Stimulated activated naive CD8-positive, alpha-beta T cell treated with anti-CD3 and anti-CD28 coated beads, Interleukin-15, amount 100 ng/mL, for 72 hours (primary cell): ENCODE measurements at regions not wholly inside any gene's neighbourhood (a gene's known extent, or its start where the extent isn't known, plus 50 kb on each side); places are given as distances from the start of the nearest gene placed in this dataset.

Source experiments
- ATAC-seq: fragments of 150-1000 bp; cut with Tn5 transposase; 2 replicates; pipeline ENCODE4 v1.10.0; 2021; ENCODE audit warnings: mild to moderate bottlenecking, moderate library complexity
- DNase-seq, 2 donors: peaks; one replicate each; pipeline ENCODE4 v3.0.0; 2021 to 2022
- H3K27ac Mint-ChIP-seq, 2 donors: one replicate each; pipeline ENCODE4 v1.8.0; 2022; ENCODE audit warnings: mild to moderate bottlenecking in 2 of 2, mixed read lengths in 2 of 2, moderate library complexity in 2 of 2
- H3K27me3 Mint-ChIP-seq: one replicate; pipeline ENCODE4 v1.8.0; 2022; ENCODE audit warnings: mixed read lengths
- H3K4me1 Mint-ChIP-seq: one replicate; pipeline ENCODE4 v1.8.0; 2022; ENCODE audit warnings: mild to moderate bottlenecking, mixed read lengths
- H3K4me3 Mint-ChIP-seq, 2 donors: one replicate each; pipeline ENCODE4 v1.8.0; 2022; ENCODE audit warnings: mild to moderate bottlenecking in 2 of 2, mixed read lengths in 2 of 2, moderate library complexity in 1 of 2
- H3K9me3 Mint-ChIP-seq, 2 donors: one replicate each; pipeline ENCODE4 v1.8.0; 2022; ENCODE audit warnings: mixed read lengths in 2 of 2

DNA sequence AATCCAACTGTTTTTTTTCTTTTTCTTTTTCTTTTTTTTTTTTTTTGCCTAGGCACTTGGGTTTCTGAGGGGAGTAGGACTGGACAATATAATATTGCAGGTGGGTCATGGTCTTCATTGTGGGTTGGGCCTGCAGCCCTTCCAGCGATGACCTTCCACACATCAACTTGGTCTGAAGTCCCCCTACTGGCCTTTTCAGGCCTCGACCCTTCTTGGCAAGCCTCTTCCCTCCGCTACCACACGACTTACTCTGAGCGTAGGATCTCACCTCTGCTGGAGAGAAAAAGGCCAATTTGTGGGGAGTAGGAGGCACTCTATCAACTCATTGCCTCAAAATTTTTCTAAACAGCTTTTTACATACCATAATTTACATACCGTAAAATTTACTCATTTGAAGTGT lies 51.1 kb upstream of the GRIK3 start:
- Mint-ChIP-seq H3K4me1 (no peaks in the 10 kb centered on the region), H3K9me3 (no peaks in the 10 kb centered on the region), H3K27me3 (peaks cover 10% of the 10 kb centered on the region), H3K4me3 (no peak overlapping the region), H3K27ac (no peak overlapping the region)
- no peak for DNase-seq
- no peak for ATAC-seq

- no peak overlapping the region for H3K27ac Mint-ChIP-seq
- H3K4me1 Mint-ChIP-seq, result no peaks in the 10 kb centered on the region
- H3K9me3 Mint-ChIP-seq, result no peaks in the 10 kb centered on the region
These were observed 55.4 kb upstream of the GRIK3 start for GRCh38 chr1:37089750-37090149.

DNA sequence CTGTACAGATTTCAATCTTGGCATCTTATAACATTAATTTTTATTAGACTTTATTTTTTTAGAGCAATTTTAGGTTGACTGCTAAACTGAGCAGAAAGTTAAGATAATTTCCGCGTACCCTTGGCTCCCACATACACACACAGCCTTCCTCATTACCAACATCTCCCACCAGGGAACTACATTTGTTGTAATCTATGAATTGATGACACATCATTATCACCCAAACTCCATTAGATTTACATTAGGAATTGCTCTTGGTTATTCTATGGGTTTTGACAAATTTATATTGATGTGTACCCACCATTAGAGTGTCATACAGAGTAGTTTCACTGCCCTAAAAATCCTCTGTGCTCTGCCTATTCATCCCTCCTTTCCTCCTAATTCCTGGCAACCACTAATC lies 56.4 kb upstream of the GRIK3 start:
- no peak overlapping the region for H3K4me3 Mint-ChIP-seq

More at GRCh38 chr1:37089750-37090149, 55.4 kb upstream of the GRIK3 start:
- Mint-ChIP-seq H3K27me3 (peaks cover 17% of the 10 kb centered on the region), H3K4me3 (no peak overlapping the region)
- no peak for ATAC-seq
- no peak for DNase-seq

DNA sequence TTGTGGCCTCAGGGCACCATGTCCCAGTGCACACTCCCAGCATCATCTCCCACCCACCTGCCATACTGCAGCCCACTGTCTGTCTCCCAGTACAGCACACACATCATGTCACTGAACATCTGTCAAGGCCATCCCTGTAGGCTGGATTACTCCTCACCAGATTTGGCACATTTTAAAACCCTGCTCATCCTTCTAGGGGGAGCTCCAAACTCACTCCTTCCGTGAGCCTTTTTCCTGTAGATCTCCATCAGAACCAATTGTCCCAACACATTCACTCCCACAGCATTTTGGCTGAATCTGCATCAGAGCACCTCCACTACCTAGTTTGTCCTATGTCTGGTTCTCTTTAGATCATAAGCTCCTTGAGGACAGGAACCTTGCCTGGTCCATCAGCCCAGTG lies 58.6 kb upstream of the GRIK3 start:
- no peaks in the 10 kb centered on the region for H3K4me1 Mint-ChIP-seq
- H3K27ac Mint-ChIP-seq, result no peak overlapping the region
- no peak for ATAC-seq
- no peak overlapping the region for H3K4me3 Mint-ChIP-seq
- H3K9me3 Mint-ChIP-seq, result no peaks in the 10 kb centered on the region
- DNase-seq, result no peak
- H3K27me3 Mint-ChIP-seq, result peaks cover 39% of the 10 kb centered on the region

More for the DNA sequence above, 56.4 kb upstream of the GRIK3 start:
- DNase-seq (no peak), ATAC-seq (no peak)
- H3K27ac Mint-ChIP-seq, result peak overlapping the region in 1 of 2 donors; percentile 13
- peaks cover 26% of the 10 kb centered on the region for H3K27me3 Mint-ChIP-seq
- H3K4me1 Mint-ChIP-seq, result no peaks in the 10 kb centered on the region
- H3K9me3 Mint-ChIP-seq, result no peaks in the 10 kb centered on the region

DNA sequence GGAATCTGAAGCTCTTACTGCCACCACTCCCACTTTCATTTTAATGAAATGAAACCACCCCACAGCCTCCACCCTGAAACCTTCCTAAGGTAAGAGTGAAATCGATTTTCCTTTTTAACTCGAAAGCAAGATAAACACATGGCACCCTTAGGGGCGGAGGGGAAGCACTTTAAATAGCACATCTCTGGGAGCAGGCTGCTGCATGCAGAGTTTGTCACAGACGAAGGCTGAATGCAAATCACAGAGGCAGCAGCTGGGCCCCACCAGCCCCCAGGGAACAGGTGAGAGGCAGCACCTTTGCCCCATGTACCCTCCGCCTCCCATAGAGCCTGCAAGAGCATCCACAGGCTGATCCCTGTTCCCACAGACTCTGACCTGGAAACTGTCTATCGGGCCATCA lies 60.0 kb upstream of the GRIK3 start:
- no peaks in the 10 kb centered on the region for H3K9me3 Mint-ChIP-seq
- peaks cover 39% of the 10 kb centered on the region for H3K27me3 Mint-ChIP-seq
- no peak overlapping the region for H3K27ac Mint-ChIP-seq
- H3K4me3 Mint-ChIP-seq, result no peak overlapping the region
- DNase-seq (no peak), ATAC-seq (no peak)
- H3K4me1 Mint-ChIP-seq, result no peaks in the 10 kb centered on the region

GRCh38 chr1:37096523-37096922 lies 62.2 kb upstream of the GRIK3 start:
- peaks cover 39% of the 10 kb centered on the region for H3K27me3 Mint-ChIP-seq
- DNase-seq, result no peak

GRCh38 chr1:37097731-37098130 lies 63.4 kb upstream of the GRIK3 start:
- Mint-ChIP-seq H3K4me1 (no peaks in the 10 kb centered on the region), H3K27ac (no peak overlapping the region), H3K9me3 (no peaks in the 10 kb centered on the region), H3K4me3 (no peak overlapping the region), H3K27me3 (peaks cover 28% of the 10 kb centered on the region)
- no peak for DNase-seq
- ATAC-seq, result no peak

More at GRCh38 chr1:37096523-37096922, 62.2 kb upstream of the GRIK3 start:
- Mint-ChIP-seq H3K9me3 (no peaks in the 10 kb centered on the region), H3K4me3 (no peak overlapping the region), H3K27ac (peak overlapping the region; percentile 67 to 70), H3K4me1 (no peaks in the 10 kb centered on the region)
- no peak for ATAC-seq

DNA sequence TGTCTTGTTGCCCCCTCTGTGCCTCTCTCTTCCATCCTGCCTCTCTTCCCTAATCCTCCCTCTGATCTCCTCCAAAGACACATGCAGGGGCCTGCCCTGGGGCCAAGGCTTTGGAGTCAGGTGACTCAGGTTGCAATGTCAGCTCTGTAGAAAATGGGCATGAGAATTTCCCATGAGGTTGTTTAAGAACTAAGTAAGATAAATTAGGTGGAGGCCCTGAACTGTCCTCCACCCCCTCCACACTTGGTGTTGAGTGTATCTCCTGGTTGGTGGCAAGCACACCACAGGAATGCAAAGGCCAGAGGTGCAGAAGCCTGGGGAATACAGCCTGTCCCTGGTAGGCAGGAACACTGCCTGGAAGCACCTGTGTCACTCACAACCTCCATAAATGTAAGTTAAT lies 63.9 kb upstream of the GRIK3 start:
- no peaks in the 10 kb centered on the region for H3K9me3 Mint-ChIP-seq
- peaks cover 23% of the 10 kb centered on the region for H3K27me3 Mint-ChIP-seq

GRCh38 chr1:37100310-37100709 lies 66.0 kb upstream of the GRIK3 start:
- peaks cover 17% of the 10 kb centered on the region for H3K27me3 Mint-ChIP-seq
- no peak overlapping the region for H3K27ac Mint-ChIP-seq
- H3K4me3 Mint-ChIP-seq, result no peak overlapping the region
- DNase-seq (no peak), ATAC-seq (no peak)
- no peaks in the 10 kb centered on the region for H3K9me3 Mint-ChIP-seq
- H3K4me1 Mint-ChIP-seq, result no peaks in the 10 kb centered on the region

More for the DNA sequence above, 63.9 kb upstream of the GRIK3 start:
- DNase-seq, result no peak
- no peak overlapping the region for H3K27ac Mint-ChIP-seq
- no peaks in the 10 kb centered on the region for H3K4me1 Mint-ChIP-seq
- ATAC-seq, result no peak
- H3K4me3 Mint-ChIP-seq, result no peak overlapping the region

DNA sequence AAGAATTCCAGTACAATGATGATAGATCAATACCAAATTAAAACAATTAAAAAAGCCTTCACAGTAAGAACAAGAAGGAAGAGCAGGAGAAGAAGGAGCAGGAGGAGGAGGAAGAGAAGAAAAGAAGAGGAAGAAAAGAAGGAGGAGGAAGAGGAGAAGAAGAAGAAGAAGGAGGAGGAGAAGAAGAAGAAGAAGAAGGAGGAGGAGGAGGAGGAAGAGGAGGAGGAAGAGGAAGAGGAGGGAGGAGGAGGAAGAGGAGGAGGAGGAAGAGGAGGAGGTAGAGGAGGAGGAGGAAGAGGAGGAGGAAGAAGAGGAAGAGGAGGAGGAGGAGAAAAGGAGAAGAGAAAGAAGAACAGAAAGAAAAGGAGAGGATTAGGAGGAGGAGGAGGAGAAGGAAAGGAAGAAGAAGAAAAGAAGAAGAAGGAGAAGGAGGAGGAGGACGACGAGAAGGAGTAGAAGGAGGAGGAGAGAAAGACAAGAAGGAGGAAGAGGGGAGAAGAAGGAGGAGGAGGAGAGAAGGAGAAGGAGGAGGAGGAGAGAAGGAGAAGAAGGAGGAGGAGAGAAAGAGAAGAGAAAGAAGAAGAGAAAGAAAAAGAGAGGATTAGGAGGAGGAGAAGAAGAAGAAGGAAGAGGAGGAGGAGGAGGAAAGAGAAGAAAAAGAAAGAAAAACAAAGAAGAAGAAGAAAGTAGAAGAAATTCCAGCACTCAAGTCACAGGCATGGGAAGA lies 68.5 kb upstream of the GRIK3 start:
- Mint-ChIP-seq H3K4me1 (no peaks in the 10 kb centered on the region), H3K4me3 (no peak overlapping the region), H3K27ac (peak overlapping the region in 1 of 2 donors; percentile 0), H3K27me3 (peaks cover 7% of the 10 kb centered on the region), H3K9me3 (no peaks in the 10 kb centered on the region)
- DNase-seq (no peak), ATAC-seq (no peak)

DNA sequence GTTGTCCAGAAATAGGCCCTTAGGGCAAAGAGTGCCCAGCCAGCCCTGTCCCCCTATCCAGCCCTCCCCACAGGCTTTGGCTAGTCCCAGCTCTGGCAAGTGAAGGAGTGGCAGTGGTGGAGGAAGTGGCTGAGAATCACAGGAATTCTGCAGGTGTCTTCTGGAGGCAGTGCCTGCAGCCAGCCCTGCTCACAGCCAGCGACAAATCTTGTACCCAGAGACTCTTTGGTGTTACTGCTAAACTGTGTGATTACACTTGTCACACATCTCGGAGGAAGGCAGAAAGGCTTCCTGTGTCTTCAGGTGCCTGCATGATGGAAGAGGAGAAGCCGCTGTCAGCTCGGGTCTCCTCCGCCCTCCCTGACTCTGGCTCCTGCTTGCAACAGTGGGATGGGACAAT lies 71.6 kb upstream of the GRIK3 start:
- no peaks in the 10 kb centered on the region for H3K4me1 Mint-ChIP-seq
- no peak overlapping the region for H3K27ac Mint-ChIP-seq
- H3K4me3 Mint-ChIP-seq, result no peak overlapping the region
- no peaks in the 10 kb centered on the region for H3K9me3 Mint-ChIP-seq
- peaks cover 12% of the 10 kb centered on the region for H3K27me3 Mint-ChIP-seq
- no peak for ATAC-seq
- no peak for DNase-seq

DNA sequence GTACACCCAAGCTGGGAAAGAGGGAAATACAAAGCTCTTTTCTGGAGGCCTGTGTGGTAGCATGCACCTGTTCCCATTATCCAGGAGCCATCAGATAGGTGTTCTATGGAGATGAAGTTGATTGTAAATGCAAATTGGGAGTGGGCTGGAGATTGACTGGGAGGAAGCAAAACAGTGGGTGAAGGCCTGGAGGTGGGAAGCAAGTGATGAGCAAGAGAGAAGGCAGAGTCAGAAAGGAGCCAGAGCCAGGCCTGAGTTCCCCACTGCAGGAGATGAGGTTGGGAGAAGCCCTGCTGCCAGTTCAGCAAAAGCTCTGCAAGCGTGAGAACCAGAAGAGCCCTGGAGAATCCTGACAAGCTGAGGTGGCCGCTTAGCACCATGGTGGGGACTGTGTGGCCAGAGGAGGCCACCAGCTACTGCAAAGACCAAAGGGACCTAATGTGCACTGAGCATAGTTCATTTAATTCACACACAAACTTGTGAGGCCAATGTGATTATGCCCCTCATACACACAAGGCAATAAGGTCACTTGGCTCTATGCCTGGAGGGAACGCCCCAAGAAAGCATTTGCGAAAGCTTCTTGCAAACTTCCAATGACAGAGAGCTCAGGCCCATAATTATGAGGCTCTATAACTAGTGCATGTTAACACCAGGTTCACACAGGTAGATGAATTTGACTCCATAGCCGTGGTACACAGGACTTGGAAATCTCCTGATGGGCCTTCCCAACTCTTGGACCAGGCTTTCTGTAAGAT lies 73.0 kb upstream of the GRIK3 start:
- H3K27ac Mint-ChIP-seq, result peak overlapping the region in 1 of 2 donors; percentile 8
- H3K27me3 Mint-ChIP-seq, result peaks cover 15% of the 10 kb centered on the region
- ATAC-seq, result no peak

DNA sequence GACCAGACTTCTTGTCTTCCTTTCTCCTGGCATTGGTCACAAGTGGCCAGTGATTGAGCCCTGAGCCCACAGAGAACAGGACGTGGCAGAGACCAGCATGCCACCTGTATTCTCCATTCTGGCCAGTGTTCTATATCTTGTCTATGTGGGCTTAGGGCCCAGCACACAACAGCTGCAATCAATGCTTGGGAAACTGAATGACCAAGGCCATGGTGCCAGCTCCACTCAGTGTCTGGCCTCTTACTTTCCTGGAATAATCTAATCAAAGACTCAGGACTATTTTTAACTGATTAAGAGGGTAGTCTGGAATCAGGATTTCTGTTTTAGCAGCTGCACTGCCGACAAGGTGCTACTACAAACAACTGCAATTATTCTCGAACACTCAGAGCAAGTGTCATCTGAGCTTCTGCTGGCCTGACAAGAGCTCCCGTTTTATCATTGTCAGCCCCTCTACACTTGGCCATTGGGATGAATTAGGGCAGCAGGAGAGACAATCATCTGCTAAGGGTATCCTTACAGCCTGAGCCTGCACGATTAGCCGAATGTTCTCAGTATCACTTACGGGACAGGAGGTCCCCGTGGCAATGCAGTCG lies 74.4 kb upstream of the GRIK3 start:
- Mint-ChIP-seq H3K27ac (no peak overlapping the region), H3K9me3 (no peaks in the 10 kb centered on the region), H3K4me1 (no peaks in the 10 kb centered on the region), H3K27me3 (peaks cover 15% of the 10 kb centered on the region), H3K4me3 (no peak overlapping the region)
- ATAC-seq (no peak), DNase-seq (no peak)

More for the DNA sequence above, 73.0 kb upstream of the GRIK3 start:
- Mint-ChIP-seq H3K4me3 (no peak overlapping the region), H3K9me3 (no peaks in the 10 kb centered on the region), H3K4me1 (no peaks in the 10 kb centered on the region)
- DNase-seq, result no peak

GRCh38 chr1:37112430-37112829 lies 78.1 kb upstream of the GRIK3 start:
- DNase-seq, result no peak
- Mint-ChIP-seq H3K4me1 (no peaks in the 10 kb centered on the region), H3K27ac (peak overlapping the region; percentile 28 to 54), H3K9me3 (no peaks in the 10 kb centered on the region), H3K4me3 (no peak overlapping the region), H3K27me3 (peaks cover 29% of the 10 kb centered on the region)
- no peak for ATAC-seq

DNA sequence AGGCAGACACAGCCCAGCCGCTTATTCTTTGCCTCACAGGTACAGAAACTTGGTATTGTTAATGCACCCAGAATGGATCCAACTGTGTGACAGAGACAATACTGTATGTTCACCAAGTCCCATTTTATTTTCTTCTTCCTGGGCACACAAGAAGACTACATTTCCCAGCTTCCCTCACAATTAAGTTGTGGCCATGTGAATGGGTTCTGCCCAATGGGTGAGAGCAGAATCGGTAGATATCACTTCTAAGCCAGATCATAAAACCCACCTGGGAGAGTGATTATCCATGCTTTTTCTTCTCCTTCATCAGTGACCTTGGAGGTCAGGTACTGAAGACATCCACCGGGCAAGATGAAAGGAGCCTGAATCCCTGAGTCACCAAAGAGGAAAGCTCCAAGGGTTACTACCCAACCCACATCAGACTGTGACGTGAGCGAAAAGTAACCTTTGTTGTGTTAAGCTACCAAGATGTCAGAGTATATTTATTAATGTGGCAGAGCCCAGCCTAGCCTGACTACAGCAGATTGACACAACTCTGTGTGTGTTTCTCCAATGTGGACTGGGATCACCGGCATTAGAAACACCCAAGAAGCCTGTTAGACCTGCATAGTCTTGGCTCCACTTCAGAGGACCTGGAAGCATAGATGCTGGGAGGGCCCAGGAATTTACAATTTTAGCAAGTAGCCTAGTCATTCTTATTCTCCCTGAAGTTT lies 79.1 kb upstream of the GRIK3 start:
- H3K4me3 Mint-ChIP-seq, result no peak overlapping the region
- DNase-seq (no peak), ATAC-seq (no peak)
- H3K4me1 Mint-ChIP-seq, result no peaks in the 10 kb centered on the region
- no peak overlapping the region for H3K27ac Mint-ChIP-seq
- H3K9me3 Mint-ChIP-seq, result no peaks in the 10 kb centered on the region
- H3K27me3 Mint-ChIP-seq, result peaks cover 36% of the 10 kb centered on the region
